Naive thymus-derived CD4-positive, alpha-beta T cell (primary cell): ENCODE measurements at regions not wholly inside any gene's neighbourhood (a gene's known extent, or its start where the extent isn't known, plus 50 kb on each side); places are given as distances from the start of the nearest gene placed in this dataset.

Experiments
- ATAC-seq: fragments of 150-1000 bp; cut with Tn5 transposase; 2 replicates; pipeline ENCODE4 v1.10.0; 2021; ENCODE audit warnings: mild to moderate bottlenecking, moderate library complexity
- CTCF ChIA-PET: fragments of 350-600 bp; sonication (Branson Sonifier 250); formaldehyde crosslinking; loops from one replicate; lab custom pipeline; 2021; ENCODE audit warnings: antibody characterized with exemption; lab: Charles Lee
- POLR2A ChIA-PET: fragments of 350-600 bp; sonication (Branson Sonifier 250); formaldehyde crosslinking; loops from one replicate; lab custom pipeline; 2021; ENCODE audit warnings: antibody characterized with exemption, inconsistent platforms; lab: Charles Lee
- DNase-seq, 9 donors: peaks; one replicate each; pipeline versions ENCODE4 v3.0.0 to v3.0.0-alpha.2; 2020 to 2022; ENCODE audit warnings: mixed read lengths in 1 of 9
- H3K27ac ChIP-seq: one replicate; pipeline ENCODE4 v1.7.0; 2013; ENCODE audit warnings: mild to moderate bottlenecking, low read depth, low read length, moderate library complexity
- H3K27me3 ChIP-seq, 2 donors: one replicate each; pipeline ENCODE4 v1.7.0; 2013; ENCODE audit warnings: low read length in 2 of 2, mild to moderate bottlenecking in 2 of 2, moderate library complexity in 2 of 2; ENCODE audit not compliant: control insufficient read depth in 2 of 2, insufficient read depth in 2 of 2
- H3K36me3 ChIP-seq, 3 experiments: 1 replicate in 2 of 3; 2 replicates in 1 of 3; pipeline ENCODE4 v1.7.0; 2013; ENCODE audit warnings: low read length in 3 of 3, mild to moderate bottlenecking in 3 of 3, moderate library complexity in 1 of 3; ENCODE audit not compliant: insufficient read depth in 3 of 3, control insufficient read depth in 2 of 3
- H3K4me1 ChIP-seq, 2 donors: one replicate each; pipeline ENCODE4 v1.7.0; 2013; ENCODE audit warnings: low read length in 2 of 2, mild to moderate bottlenecking in 2 of 2, moderate library complexity in 1 of 2; ENCODE audit not compliant: control insufficient read depth in 2 of 2, insufficient read depth in 2 of 2
- H3K4me3 ChIP-seq: 2 replicates; pipeline ENCODE4 v1.7.0; 2013; ENCODE audit warnings: mild to moderate bottlenecking, low read length
- H3K9me3 ChIP-seq, 3 experiments: 1 replicate in 2 of 3; 2 replicates in 1 of 3; pipeline ENCODE4 v1.7.0; 2013; ENCODE audit warnings: low read length in 3 of 3; ENCODE audit not compliant: control insufficient read depth in 2 of 3
- H3K27ac Mint-ChIP-seq, 9 donors: one replicate each; pipeline ENCODE4 v1.8.0; 2020 to 2022; ENCODE audit warnings: mixed read lengths in 9 of 9, mild to moderate bottlenecking in 8 of 9, moderate library complexity in 5 of 9, inconsistent platforms in 2 of 9
- H3K27me3 Mint-ChIP-seq, 5 donors: one replicate each; pipeline ENCODE4 v1.8.0; 2021 to 2022; ENCODE audit warnings: mixed read lengths in 5 of 5, mild to moderate bottlenecking in 1 of 5
- H3K36me3 Mint-ChIP-seq, 5 donors: one replicate each; pipeline ENCODE4 v1.8.0; 2020 to 2022; ENCODE audit warnings: mixed read lengths in 5 of 5, mild to moderate bottlenecking in 3 of 5, inconsistent platforms in 1 of 5
- H3K4me1 Mint-ChIP-seq, 7 donors: one replicate each; pipeline ENCODE4 v1.8.0; 2020 to 2022; ENCODE audit warnings: mixed read lengths in 7 of 7, mild to moderate bottlenecking in 3 of 7, inconsistent platforms in 1 of 7
- H3K4me3 Mint-ChIP-seq, 10 donors: one replicate each; pipeline ENCODE4 v1.8.0; 2020 to 2022; ENCODE audit warnings: mild to moderate bottlenecking in 10 of 10, mixed read lengths in 10 of 10, moderate library complexity in 6 of 10, inconsistent platforms in 2 of 10
- H3K9me3 Mint-ChIP-seq, 11 donors: one replicate each; pipeline ENCODE4 v1.8.0; 2020 to 2022; ENCODE audit warnings: mixed read lengths in 11 of 11, mild to moderate bottlenecking in 4 of 11, inconsistent platforms in 1 of 11, moderate library complexity in 1 of 11
- intact Hi-C, 2 donors: fragments of 100-400 bp; cut with micrococcal nuclease; formaldehyde crosslinking; loops; one replicate each; pipeline ENCODE4 v1.15.1; 2023

DNA sequence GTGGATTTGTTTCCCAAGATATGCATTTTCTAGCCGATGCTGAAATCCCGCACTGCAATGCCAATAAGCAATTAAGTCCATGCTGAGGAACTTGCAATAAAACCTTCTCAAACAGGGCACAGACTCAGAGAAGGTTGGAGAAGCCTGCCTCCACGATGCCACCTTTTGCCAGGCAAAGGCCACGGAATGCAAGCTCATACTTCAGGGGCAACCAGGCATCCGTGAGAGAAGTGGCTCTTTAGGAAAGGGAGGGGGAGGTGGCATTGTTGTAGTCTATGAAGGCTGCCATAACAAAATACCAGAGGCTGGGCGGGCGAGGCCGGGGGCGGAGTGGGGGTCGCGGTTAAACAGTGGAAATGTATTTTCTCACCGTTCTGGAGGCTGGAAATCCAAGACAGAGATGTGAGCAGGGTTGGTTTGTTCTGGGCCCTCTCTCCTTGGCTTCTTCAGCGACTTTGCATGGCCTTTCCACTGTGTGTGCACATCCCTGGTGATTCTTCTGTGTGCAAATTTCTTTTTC lies 689.5 kb downstream of the VRK1 start:
- ATAC-seq = no peak
- Mint-ChIP-seq H3K27me3 (no peaks in the 10 kb centered on the region), H3K4me3 (no peak overlapping the region), H3K9me3 (peaks cover 0 to 3% (median 0%) of the 10 kb centered on the region in 11 donors), H3K4me1 (peaks cover 0 to 24% (median 8%) of the 10 kb centered on the region in 7 donors), H3K27ac (no peak overlapping the region), H3K36me3 (peaks cover 0 to 12% (median 0%) of the 10 kb centered on the region in 5 donors)
- no peak for DNase-seq
- Histone ChIP-seq H3K27ac (no peak overlapping the region), H3K36me3 (no peaks in the 10 kb centered on the region), H3K4me1 (no peaks in the 10 kb centered on the region), H3K4me3 (no peak overlapping the region), H3K27me3 (no peaks in the 10 kb centered on the region), H3K9me3 (no peaks in the 10 kb centered on the region)
- ChIA-PET POLR2A (no interaction called here), CTCF (no interaction called here)
- intact Hi-C loops = no loop called here

DNA sequence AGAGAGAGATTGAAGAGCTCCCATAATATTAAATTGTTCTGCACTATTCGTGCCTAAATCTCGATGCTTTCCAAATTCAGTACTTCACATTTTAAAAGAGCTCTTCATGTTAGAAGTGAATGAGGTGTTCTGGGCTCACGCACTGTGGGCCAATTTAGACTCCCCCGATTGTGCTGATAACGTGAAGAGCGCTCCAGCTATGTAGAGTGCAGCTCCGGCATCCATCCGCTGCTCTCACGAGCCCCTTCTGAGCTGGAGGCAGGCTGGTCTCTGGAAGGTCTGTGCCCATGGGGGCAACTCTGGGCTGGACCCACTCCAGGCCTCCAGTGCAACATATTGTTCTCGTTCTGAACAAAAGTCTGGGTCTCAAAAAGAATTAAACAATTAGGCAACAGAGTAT lies 692.6 kb downstream of the VRK1 start:
- CTCF ChIA-PET = no interaction called here

DNA sequence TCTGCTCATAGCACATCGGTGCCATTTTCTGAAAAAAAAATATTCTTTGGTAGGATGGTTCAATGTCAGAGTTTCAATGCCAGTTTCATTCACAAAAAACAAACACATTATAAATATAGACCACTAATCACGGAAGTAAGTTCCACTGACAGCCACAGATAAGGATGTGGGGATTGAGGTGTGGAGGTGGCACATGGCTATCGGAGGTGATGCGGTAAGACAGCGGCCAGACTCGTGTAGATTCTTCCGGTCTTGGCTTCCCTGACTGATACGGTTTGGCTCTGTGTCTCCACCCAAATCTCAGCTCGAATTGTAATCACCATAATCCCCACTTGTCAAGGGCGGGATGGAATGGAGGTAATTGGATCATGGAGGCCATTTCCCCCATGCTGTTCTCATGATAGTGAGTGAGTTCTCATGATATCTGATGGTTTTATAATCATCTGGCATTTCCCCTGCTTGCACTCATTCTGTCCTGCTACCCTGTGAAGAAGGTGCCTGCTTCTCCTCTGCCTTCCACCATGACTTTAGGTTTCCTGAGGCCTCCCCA lies 693.4 kb downstream of the VRK1 start:
- Histone ChIP-seq H3K4me1 (no peaks in the 10 kb centered on the region), H3K27me3 (no peaks in the 10 kb centered on the region), H3K36me3 (no peaks in the 10 kb centered on the region), H3K4me3 (no peak overlapping the region), H3K27ac (no peak overlapping the region), H3K9me3 (no peaks in the 10 kb centered on the region)
- intact Hi-C loops = no loop called here
- Mint-ChIP-seq H3K4me3 (no peak overlapping the region), H3K27ac (no peak overlapping the region), H3K9me3 (peaks cover 0 to 33% (median 12%) of the 10 kb centered on the region in 11 donors), H3K4me1 (peaks cover 0 to 24% (median 4%) of the 10 kb centered on the region in 7 donors), H3K27me3 (no peaks in the 10 kb centered on the region), H3K36me3 (peaks cover 0 to 33% (median 9%) of the 10 kb centered on the region in 5 donors)
- ATAC-seq (peak; percentile 34), DNase-seq (no peak)
- CTCF ChIA-PET = no interaction called here
- POLR2A ChIA-PET = no interaction called here

More for the DNA sequence above, 692.6 kb downstream of the VRK1 start:
- H3K4me1 Mint-ChIP-seq = peaks cover 0 to 24% (median 4%) of the 10 kb centered on the region in 7 donors
- no peak for DNase-seq
- Histone ChIP-seq H3K4me1 (no peaks in the 10 kb centered on the region), H3K27ac (no peak overlapping the region), H3K4me3 (no peak overlapping the region), H3K27me3 (no peaks in the 10 kb centered on the region), H3K36me3 (no peaks in the 10 kb centered on the region), H3K9me3 (no peaks in the 10 kb centered on the region)
- intact Hi-C loops = no loop called here
- H3K9me3 Mint-ChIP-seq = peaks cover 0 to 29% (median 11%) of the 10 kb centered on the region in 11 donors
- POLR2A ChIA-PET = no interaction called here
- no peak overlapping the region for H3K4me3 Mint-ChIP-seq
- peaks cover 0 to 33% (median 9%) of the 10 kb centered on the region in 5 donors for H3K36me3 Mint-ChIP-seq
- no peak for ATAC-seq
- H3K27me3 Mint-ChIP-seq = no peaks in the 10 kb centered on the region
- H3K27ac Mint-ChIP-seq = no peak overlapping the region

DNA sequence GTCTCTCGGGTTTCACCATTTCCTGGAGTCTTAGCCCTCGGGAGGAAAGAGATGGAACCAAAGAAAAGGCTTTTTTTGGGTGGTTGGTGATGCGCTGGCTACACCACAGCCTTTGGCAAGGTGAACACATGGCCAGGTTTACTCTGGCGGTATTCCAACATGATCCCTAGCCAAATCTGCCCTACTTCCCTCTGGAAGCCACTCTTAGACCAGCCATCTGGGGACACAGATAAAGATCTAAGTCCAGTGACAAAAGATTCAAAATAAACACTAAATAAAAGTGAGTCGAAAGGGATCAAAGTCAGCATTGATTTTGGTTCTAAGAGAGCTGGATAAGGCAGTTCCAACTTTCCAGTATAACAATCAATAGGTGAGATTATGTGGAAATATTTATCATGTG lies 694.5 kb downstream of the VRK1 start:
- H3K9me3 ChIP-seq = no peaks in the 10 kb centered on the region

DNA sequence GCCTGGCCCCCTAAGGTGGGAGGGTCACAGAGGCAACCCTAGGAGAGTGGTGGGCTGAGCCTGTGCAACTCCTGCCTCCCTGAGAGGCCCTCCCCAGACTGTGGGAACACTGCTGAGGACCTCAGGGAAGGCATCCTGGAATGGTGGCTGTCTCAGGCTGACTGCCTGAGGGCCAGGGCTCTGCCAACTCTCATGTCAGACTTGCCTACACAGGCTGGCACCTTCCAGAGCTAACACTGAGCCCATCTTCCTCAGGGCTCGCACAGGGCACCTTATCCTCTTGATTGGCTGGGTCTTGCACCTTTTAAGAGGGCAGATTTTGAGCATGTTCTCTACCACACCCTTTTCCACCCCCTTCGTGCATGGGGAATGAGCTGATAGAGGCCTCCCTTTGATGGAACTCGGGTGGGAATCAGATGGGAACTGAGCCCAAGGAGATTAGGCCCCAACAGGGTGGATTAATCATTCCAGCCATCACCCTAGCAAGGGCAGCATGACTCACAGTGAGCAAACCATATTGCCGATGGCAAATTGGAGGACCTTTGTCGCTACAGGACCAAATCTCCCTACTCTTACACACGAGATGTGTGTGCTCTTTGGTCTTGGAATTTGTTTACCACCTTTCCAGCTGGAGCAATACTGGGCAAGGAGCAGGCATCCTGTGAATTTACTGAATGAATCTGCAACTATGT lies 702.8 kb downstream of the VRK1 start:
- CTCF ChIA-PET = no interaction called here
- intact Hi-C loops = no loop called here
- H3K27me3 Mint-ChIP-seq = no peaks in the 10 kb centered on the region
- POLR2A ChIA-PET = interaction anchor here (0.8 kb wide), 1 partner anchor 62 kb away, joined by 3 read pairs; no protein-coding TSS in a partner anchor
- H3K4me1 ChIP-seq = no peaks in the 10 kb centered on the region
- no peaks in the 10 kb centered on the region for H3K36me3 ChIP-seq
- H3K27me3 ChIP-seq = no peaks in the 10 kb centered on the region
- H3K27ac ChIP-seq = no peak overlapping the region
- H3K4me3 ChIP-seq = no peak overlapping the region
- H3K4me3 Mint-ChIP-seq = no peak overlapping the region
- DNase-seq = no peak
- no peaks in the 10 kb centered on the region for H3K4me1 Mint-ChIP-seq
- H3K9me3 ChIP-seq = no peaks in the 10 kb centered on the region
- peaks cover 0 to 5% (median 2%) of the 10 kb centered on the region in 11 donors for H3K9me3 Mint-ChIP-seq
- H3K27ac Mint-ChIP-seq = no peak overlapping the region
- no peak for ATAC-seq
- peaks cover 0 to 22% (median 3%) of the 10 kb centered on the region in 5 donors for H3K36me3 Mint-ChIP-seq

More for the DNA sequence above, 694.5 kb downstream of the VRK1 start:
- no peak for DNase-seq
- Mint-ChIP-seq H3K4me1 (peaks cover 0 to 24% (median 4%) of the 10 kb centered on the region in 7 donors), H3K4me3 (no peak overlapping the region), H3K36me3 (peaks cover 0 to 39% (median 11%) of the 10 kb centered on the region in 5 donors), H3K27me3 (no peaks in the 10 kb centered on the region), H3K27ac (peak overlapping the region in 1 of 9 donors; percentile 39), H3K9me3 (peaks cover 0 to 33% (median 12%) of the 10 kb centered on the region in 11 donors)
- no peak for ATAC-seq
- no peak overlapping the region for H3K4me3 ChIP-seq
- no peak overlapping the region for H3K27ac ChIP-seq
- no peaks in the 10 kb centered on the region for H3K36me3 ChIP-seq
- intact Hi-C loops = no loop called here
- no peaks in the 10 kb centered on the region for H3K4me1 ChIP-seq
- ChIA-PET POLR2A (interaction anchor here (0.7 to 1.1 kb wide), 2 partner anchors 25 to 32 kb away, joined by 3 read pairs; no protein-coding TSS in a partner anchor), CTCF (no interaction called here)
- no peaks in the 10 kb centered on the region for H3K27me3 ChIP-seq

DNA sequence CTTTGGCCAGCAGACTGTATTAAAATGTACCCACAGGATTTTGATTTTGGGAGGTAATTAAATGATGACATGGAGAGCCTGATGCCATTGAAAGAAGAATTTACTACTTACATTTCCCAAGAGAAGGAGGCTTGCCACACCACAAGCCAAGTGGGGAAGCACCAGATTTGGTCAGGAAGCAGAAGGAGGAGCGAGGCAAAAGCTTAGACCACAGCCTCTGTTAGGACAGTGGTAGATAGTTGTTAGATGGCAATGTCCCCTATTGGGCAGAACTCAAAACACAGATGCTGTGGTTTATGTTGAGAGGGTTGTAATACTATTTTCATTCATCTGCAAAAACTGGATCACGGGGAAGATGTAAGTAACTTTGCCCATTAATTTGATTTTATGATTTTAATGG lies 709.4 kb downstream of the VRK1 start:
- H3K9me3 Mint-ChIP-seq = peaks cover 0 to 25% (median 11%) of the 10 kb centered on the region in 11 donors
- Histone ChIP-seq H3K4me3 (no peak overlapping the region), H3K27me3 (no peaks in the 10 kb centered on the region), H3K36me3 (no peaks in the 10 kb centered on the region), H3K27ac (no peak overlapping the region), H3K4me1 (no peaks in the 10 kb centered on the region), H3K9me3 (no peaks in the 10 kb centered on the region)
- H3K27ac Mint-ChIP-seq = no peak overlapping the region
- ChIA-PET POLR2A (no interaction called here), CTCF (no interaction called here)
- ATAC-seq (no peak), DNase-seq (no peak)
- no peak overlapping the region for H3K4me3 Mint-ChIP-seq
- peaks cover 6 to 22% (median 11%) of the 10 kb centered on the region in 5 donors for H3K36me3 Mint-ChIP-seq
- no peaks in the 10 kb centered on the region for H3K27me3 Mint-ChIP-seq
- peaks cover 0 to 9% (median 0%) of the 10 kb centered on the region in 7 donors for H3K4me1 Mint-ChIP-seq
- intact Hi-C loops = no loop called here
